ENCODE measurements at regions not wholly inside any gene's neighbourhood (a gene's known extent, or its start where the extent isn't known, plus 50 kb on each side); places are given as distances from the start of the nearest gene placed in this dataset.

- POLR2A ChIA-PET = no interaction called here
- WGBS (ENCODE audit: insufficient coverage, low coverage, missing lambda C conversion rate) = under 1% methylated on average over 9 of the region's 9 CpGs
Measured at GRCh38 chr6:159435701-159436100, 257.3 kb downstream of the SOD2 start.

GRCh38 chr6:159434410-159434809, 258.6 kb downstream of the SOD2 start:
- Histone ChIP-seq H4K20me1 (replicated peaks; ENCODE audit: control insufficient read depth, insufficient read depth, low read length) (no peaks in the 10 kb centered on the region), H3K9ac (ENCODE audit: insufficient read depth in 1 of 2, low read depth in 2 of 2, low read length in 2 of 2) (no peak overlapping the region), H3K36me3 (ENCODE audit: control insufficient read depth, insufficient read depth, low read length) (no peaks in the 10 kb centered on the region), H3K4me2 (ENCODE audit: insufficient read depth, low read length) (no peak overlapping the region), H3K4me3 (no peak overlapping the region), H3K79me2 (ENCODE audit: control insufficient read depth, insufficient read depth, low read length) (no peaks in the 10 kb centered on the region), H2AFZ (ENCODE audit: low read depth, low read length) (no peak overlapping the region), H3K9me1 (ENCODE audit: control insufficient read depth, insufficient read depth, low read length) (no peaks in the 10 kb centered on the region), H3K27me3 (ENCODE audit: control insufficient read depth in 2 of 2, insufficient read depth in 2 of 2, low read length in 2 of 2) (peaks cover 2 to 23% of the 10 kb centered on the region in 2 experiments; a peak in 3 of 5 replicates), H3K9me3 (replicated peaks; ENCODE audit: control insufficient read depth, insufficient read depth, low read depth, low read length) (no peaks in the 10 kb centered on the region), H3K27ac (ENCODE audit: extremely low read depth, low read depth, low read length) (no peak overlapping the region), H3K4me1 (replicated peaks in 1 of 2; ENCODE audit: control insufficient read depth in 2 of 2, insufficient read depth in 2 of 2, low read length in 2 of 2) (no peaks in the 10 kb centered on the region)
- ChIA-PET POLR2A (no interaction called here), CTCF (ENCODE audit: low intra/inter-chr PET ratio) (no interaction called here)
- BruUV-seq (replicated peaks) = no TSS peak
- 0% methylated on average over 4 of the region's 4 CpGs for WGBS (ENCODE audit: insufficient coverage, low coverage, missing lambda C conversion rate)
- no peak for FAIRE-seq
- intact Hi-C loops (cut with micrococcal nuclease) (no loop called here), in situ Hi-C loops (cut with MboI) (no loop called here)
- ATAC-seq = no peak
- no peak for DNase-seq (ENCODE audit: extremely low read depth in 1 of 4, low spot score in 3 of 4)
- no peak for TF ChIP-seq PYGO2 (tag; IDR thresholded peaks at IDR 0.05)
- TF ChIP-seq ZBED1 (IDR thresholded peaks at IDR 0.05) = no peak
- TF ChIP-seq SIN3B (IDR thresholded peaks at IDR 0.05; ENCODE audit: low read depth) = no peak
- no peak for TF ChIP-seq E2F1 (CRISPR knock-in tag; IDR thresholded peaks at IDR 0.05)
- no peak for TF ChIP-seq SAFB2 (IDR thresholded peaks at IDR 0.05; ENCODE audit: borderline replicate concordance, low read depth, low read length, severe bottlenecking)
- no peak for TF ChIP-seq NR1H2 (CRISPR knock-in tag; IDR thresholded peaks at IDR 0.05)
- TF ChIP-seq CBX1 (IDR thresholded peaks at IDR 0.05; ENCODE audit: low read depth) = no peak
- TF ChIP-seq ID3 (CRISPR knock-in tag; IDR thresholded peaks at IDR 0.05) = no peak
- TF ChIP-seq ID3 (tag; IDR thresholded peaks at IDR 0.05) = no peak
- TF ChIP-seq MYC (IDR thresholded peaks at IDR 0.05; ENCODE audit: low read depth, low read length) = no peak
- TF ChIP-seq MYC (CRISPR knock-in tag; IDR thresholded peaks at IDR 0.05; ENCODE audit: borderline replicate concordance, low read depth) = no peak
- TF ChIP-seq NFXL1 (CRISPR knock-in tag; IDR thresholded peaks at IDR 0.05) = no peak
- no peak for TF ChIP-seq MXI1 (IDR thresholded peaks at IDR 0.05; ENCODE audit: low read depth, low read length)

More at GRCh38 chr6:159435701-159436100, 257.3 kb downstream of the SOD2 start:
- Histone ChIP-seq H2AFZ (ENCODE audit: low read depth, low read length) (no peak overlapping the region), H3K9ac (ENCODE audit: insufficient read depth in 1 of 2, low read depth in 2 of 2, low read length in 2 of 2) (no peak overlapping the region), H3K9me3 (replicated peaks; ENCODE audit: control insufficient read depth, insufficient read depth, low read depth, low read length) (no peaks in the 10 kb centered on the region), H3K4me1 (replicated peaks in 1 of 2; ENCODE audit: control insufficient read depth in 2 of 2, insufficient read depth in 2 of 2, low read length in 2 of 2) (no peaks in the 10 kb centered on the region), H3K9me1 (ENCODE audit: control insufficient read depth, insufficient read depth, low read length) (no peaks in the 10 kb centered on the region), H3K4me3 (no peak overlapping the region), H3K79me2 (ENCODE audit: control insufficient read depth, insufficient read depth, low read length) (no peaks in the 10 kb centered on the region), H3K27ac (ENCODE audit: extremely low read depth, low read depth, low read length) (no peak overlapping the region), H3K36me3 (ENCODE audit: control insufficient read depth, insufficient read depth, low read length) (no peaks in the 10 kb centered on the region), H3K27me3 (ENCODE audit: control insufficient read depth in 2 of 2, insufficient read depth in 2 of 2, low read length in 2 of 2) (peaks cover 2 to 23% of the 10 kb centered on the region in 2 experiments; a peak in 3 of 5 replicates), H3K4me2 (ENCODE audit: insufficient read depth, low read length) (no peak overlapping the region), H4K20me1 (replicated peaks; ENCODE audit: control insufficient read depth, insufficient read depth, low read length) (no peaks in the 10 kb centered on the region)
- BruUV-seq (replicated peaks) = no TSS peak
- no peak for TF ChIP-seq ZNF175 (CRISPR knock-in tag; IDR thresholded peaks at IDR 0.05; ENCODE audit: low read depth)
- TF ChIP-seq ELK3 (CRISPR knock-in tag; IDR thresholded peaks at IDR 0.05) = no peak
- FAIRE-seq (no peak), ATAC-seq (no peak), DNase-seq (ENCODE audit: extremely low read depth in 1 of 4, low spot score in 3 of 4) (no peak)
- intact Hi-C loops (cut with micrococcal nuclease) (no loop called here), in situ Hi-C loops (cut with MboI) (no loop called here)
- CTCF ChIA-PET (ENCODE audit: low intra/inter-chr PET ratio) = no interaction called here

Measured in K562 (cell line).